Ishikawa (cell line): ENCODE measurements at regions not wholly inside any gene's neighbourhood (a gene's known extent, or its start where the extent isn't known, plus 50 kb on each side); places are given as distances from the start of the nearest gene placed in this dataset.

Source experiments
- CREB1 ChIP-seq: IDR thresholded peaks from 2 replicates; pipeline ENCODE4 v1.6.1; 2012; ENCODE audit warnings: low read depth
- EP300 ChIP-seq: IDR thresholded peaks from 2 replicates; pipeline ENCODE4 v1.6.1; 2012; ENCODE audit warnings: borderline replicate concordance
- FOXM1 ChIP-seq: IDR thresholded peaks from 2 replicates; pipeline ENCODE4 v1.6.1; 2012; ENCODE audit warnings: low read depth, borderline replicate concordance
- RAD21 ChIP-seq: IDR thresholded peaks from 2 replicates; pipeline ENCODE4 v1.6.1; 2012; ENCODE audit warnings: low read depth
- TF ChIP-seq, protein P1 (sequence below): IDR thresholded peaks from 2 replicates; pipeline ENCODE4 v1.6.1; 2012
- TF ChIP-seq, protein P2 (sequence below): IDR thresholded peaks from 2 replicates; pipeline ENCODE4 v1.6.1; 2012

GRCh38 chr9:108724652-108725051 lies 131.1 kb downstream of the ACTL7B start:
- TF ChIP-seq CREB1 (no peak), EP300 (no peak), RAD21 (no peak), FOXM1 (no peak)
- TF ChIP-seq, protein P1, sequence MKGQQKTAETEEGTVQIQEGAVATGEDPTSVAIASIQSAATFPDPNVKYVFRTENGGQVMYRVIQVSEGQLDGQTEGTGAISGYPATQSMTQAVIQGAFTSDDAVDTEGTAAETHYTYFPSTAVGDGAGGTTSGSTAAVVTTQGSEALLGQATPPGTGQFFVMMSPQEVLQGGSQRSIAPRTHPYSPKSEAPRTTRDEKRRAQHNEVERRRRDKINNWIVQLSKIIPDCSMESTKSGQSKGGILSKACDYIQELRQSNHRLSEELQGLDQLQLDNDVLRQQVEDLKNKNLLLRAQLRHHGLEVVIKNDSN = no peak
- TF ChIP-seq, protein P2, sequence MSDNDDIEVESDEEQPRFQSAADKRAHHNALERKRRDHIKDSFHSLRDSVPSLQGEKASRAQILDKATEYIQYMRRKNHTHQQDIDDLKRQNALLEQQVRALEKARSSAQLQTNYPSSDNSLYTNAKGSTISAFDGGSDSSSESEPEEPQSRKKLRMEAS = no peak
